ENCODE measurements at regions not wholly inside any gene's neighbourhood (a gene's known extent, or its start where the extent isn't known, plus 50 kb on each side); places are given as distances from the start of the nearest gene placed in this dataset.

GRCh38 chr5:92086059-92086811 lies 703.1 kb upstream of the ARRDC3 start:
- TF ChIP-seq CTCF (IDR thresholded peaks at IDR 0.05; ENCODE audit: low read depth, low read length) (no peak), MYC (IDR thresholded peaks at IDR 0.05; ENCODE audit: low read depth, low read length) (no peak)

Data from NB4 (cell line).